ENCODE measurements at regions not wholly inside any gene's neighbourhood (a gene's known extent, or its start where the extent isn't known, plus 50 kb on each side); places are given as distances from the start of the nearest gene placed in this dataset.

DNA sequence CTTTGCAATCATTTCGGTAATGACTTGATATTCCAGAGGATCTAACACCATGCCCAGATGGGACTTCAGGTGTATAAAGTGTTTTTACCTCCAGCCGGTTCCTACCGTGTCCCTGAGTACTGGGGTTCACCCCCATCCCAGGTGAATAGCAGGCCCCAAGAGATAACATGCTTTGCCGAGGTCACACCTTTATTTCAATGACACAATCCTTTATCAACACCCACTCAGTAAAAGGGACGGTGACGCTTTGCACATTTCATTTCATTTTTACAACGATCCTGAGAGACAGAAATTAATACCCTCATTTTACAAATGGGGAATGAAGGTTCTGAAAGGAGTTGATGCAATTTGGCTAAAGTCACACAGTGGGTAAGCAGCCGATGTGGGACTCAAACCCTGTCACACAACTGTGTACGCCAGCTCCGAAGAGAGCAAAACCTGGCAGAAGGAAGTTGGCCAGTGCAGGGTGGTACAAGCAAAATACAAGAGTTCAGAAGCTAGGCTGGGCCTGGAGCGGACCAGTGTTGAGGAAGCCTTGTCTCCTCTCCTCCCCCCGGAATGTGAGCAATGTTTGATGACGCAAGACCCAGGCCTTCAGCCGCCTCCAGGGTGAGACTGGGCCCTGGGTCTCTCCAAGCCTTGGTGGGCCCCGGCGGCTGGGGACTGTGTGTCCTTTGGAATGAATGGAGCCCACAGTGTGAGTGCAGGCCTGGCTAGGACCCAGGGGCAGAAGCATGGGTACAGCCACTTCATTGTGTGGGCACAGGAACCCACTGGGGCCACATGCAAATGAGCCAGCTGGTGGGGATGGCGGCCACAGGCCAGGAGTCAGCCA lies 139.6 kb upstream of the MYCN start (continued):
- TF ChIP-seq, protein P1, sequence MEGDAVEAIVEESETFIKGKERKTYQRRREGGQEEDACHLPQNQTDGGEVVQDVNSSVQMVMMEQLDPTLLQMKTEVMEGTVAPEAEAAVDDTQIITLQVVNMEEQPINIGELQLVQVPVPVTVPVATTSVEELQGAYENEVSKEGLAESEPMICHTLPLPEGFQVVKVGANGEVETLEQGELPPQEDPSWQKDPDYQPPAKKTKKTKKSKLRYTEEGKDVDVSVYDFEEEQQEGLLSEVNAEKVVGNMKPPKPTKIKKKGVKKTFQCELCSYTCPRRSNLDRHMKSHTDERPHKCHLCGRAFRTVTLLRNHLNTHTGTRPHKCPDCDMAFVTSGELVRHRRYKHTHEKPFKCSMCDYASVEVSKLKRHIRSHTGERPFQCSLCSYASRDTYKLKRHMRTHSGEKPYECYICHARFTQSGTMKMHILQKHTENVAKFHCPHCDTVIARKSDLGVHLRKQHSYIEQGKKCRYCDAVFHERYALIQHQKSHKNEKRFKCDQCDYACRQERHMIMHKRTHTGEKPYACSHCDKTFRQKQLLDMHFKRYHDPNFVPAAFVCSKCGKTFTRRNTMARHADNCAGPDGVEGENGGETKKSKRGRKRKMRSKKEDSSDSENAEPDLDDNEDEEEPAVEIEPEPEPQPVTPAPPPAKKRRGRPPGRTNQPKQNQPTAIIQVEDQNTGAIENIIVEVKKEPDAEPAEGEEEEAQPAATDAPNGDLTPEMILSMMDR (conservative IDR thresholded peaks at IDR 0.05; ENCODE audit: low read depth in 2 of 2) = no peak
- TF ChIP-seq, protein P2, sequence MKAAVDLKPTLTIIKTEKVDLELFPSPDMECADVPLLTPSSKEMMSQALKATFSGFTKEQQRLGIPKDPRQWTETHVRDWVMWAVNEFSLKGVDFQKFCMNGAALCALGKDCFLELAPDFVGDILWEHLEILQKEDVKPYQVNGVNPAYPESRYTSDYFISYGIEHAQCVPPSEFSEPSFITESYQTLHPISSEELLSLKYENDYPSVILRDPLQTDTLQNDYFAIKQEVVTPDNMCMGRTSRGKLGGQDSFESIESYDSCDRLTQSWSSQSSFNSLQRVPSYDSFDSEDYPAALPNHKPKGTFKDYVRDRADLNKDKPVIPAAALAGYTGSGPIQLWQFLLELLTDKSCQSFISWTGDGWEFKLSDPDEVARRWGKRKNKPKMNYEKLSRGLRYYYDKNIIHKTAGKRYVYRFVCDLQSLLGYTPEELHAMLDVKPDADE (IDR thresholded peaks at IDR 0.05) = no peak
- no peak for TF ChIP-seq EZH2 (IDR thresholded peaks at IDR 0.05; ENCODE audit: low read depth, unreplicated experiment)
- TF ChIP-seq POLR2AphosphoS5 (IDR thresholded peaks at IDR 0.05; ENCODE audit: low read depth) = no peak
- TF ChIP-seq NANOG (IDR thresholded peaks at IDR 0.05; ENCODE audit: borderline replicate concordance) = no peak

DNA sequence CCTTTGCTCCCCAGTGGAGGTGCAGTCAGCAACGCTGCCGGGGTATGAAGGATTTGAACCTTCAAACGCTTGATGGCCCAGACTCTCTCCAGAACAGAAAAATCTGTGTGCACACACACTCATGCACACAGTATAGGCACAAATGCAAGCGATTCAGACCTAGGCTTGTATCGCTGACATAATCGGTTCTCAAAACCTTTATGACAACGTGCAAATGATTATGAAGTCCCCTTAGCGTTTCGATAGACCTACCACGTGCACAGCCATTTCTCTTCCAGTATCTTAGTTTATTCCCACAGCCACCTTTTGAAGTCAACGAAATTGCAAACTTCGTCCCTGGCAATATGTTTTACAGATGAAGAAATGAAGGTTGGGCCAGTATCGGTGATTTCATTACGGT lies 138.9 kb upstream of the MYCN start:
- no peaks in the 10 kb centered on the region for H4K20me1 ChIP-seq (replicated peaks; ENCODE audit: insufficient read depth)
- H3K4me3 ChIP-seq = no peak overlapping the region
- no peak for DNase-seq (ENCODE audit: low spot score)
- no peak overlapping the region for H2AFZ ChIP-seq
- peaks cover 12% of the 10 kb centered on the region for H3K27me3 Mint-ChIP-seq (ENCODE audit: insufficient read depth, low read depth, poor library complexity)
- peaks cover 14% of the 10 kb centered on the region; the same call in 1 of the 2 replicates for H3K9me2 ChIP-seq (ENCODE audit: insufficient read depth)
- no peak for ATAC-seq
- peaks cover 11% of the 10 kb centered on the region for H3K4me1 Mint-ChIP-seq
- H3K4me2 ChIP-seq = no peak overlapping the region
- no peaks in the 10 kb centered on the region for H3K36me3 Mint-ChIP-seq (ENCODE audit: low read depth)
- H3K27ac ChIP-seq (ENCODE audit: low read depth) = no peak overlapping the region
- peaks cover 4% of the 10 kb centered on the region; the same call in 1 of the 3 replicates for H3K9me3 Mint-ChIP-seq
- no peaks in the 10 kb centered on the region for H3K27me3 ChIP-seq (ENCODE audit: insufficient read depth)
- no peak overlapping the region for H3K4me3 Mint-ChIP-seq
- H3K79me2 ChIP-seq (replicated peaks; ENCODE audit: insufficient read depth) = no peaks in the 10 kb centered on the region
- H3K27ac Mint-ChIP-seq = no peak overlapping the region
- no peaks in the 10 kb centered on the region for H3K36me3 ChIP-seq (ENCODE audit: insufficient read depth)
- H3F3A ChIP-seq (replicated peaks; ENCODE audit: low read depth) = no peaks in the 10 kb centered on the region
- H3K4me1 ChIP-seq (ENCODE audit: insufficient read depth) = peaks cover 6% of the 10 kb centered on the region; the same call in 1 of the 2 replicates
- TF ChIP-seq POLR2AphosphoS5 (IDR thresholded peaks at IDR 0.05; ENCODE audit: low read depth) (no peak), EZH2 (IDR thresholded peaks at IDR 0.05; ENCODE audit: low read depth, unreplicated experiment) (no peak), JUNB (IDR thresholded peaks at IDR 0.05; ENCODE audit: unreplicated experiment) (no peak), ZNF114 (CRISPR knock-in tag; IDR thresholded peaks at IDR 0.05) (no peak), STAT1 (IDR thresholded peaks at IDR 0.05; ENCODE audit: unreplicated experiment) (no peak), ZNF331 (CRISPR knock-in tag; IDR thresholded peaks at IDR 0.05; ENCODE audit: low read depth) (no peak)
- TF ChIP-seq, protein P2 (IDR thresholded peaks at IDR 0.05) = no peak
- TF ChIP-seq, protein P3, sequence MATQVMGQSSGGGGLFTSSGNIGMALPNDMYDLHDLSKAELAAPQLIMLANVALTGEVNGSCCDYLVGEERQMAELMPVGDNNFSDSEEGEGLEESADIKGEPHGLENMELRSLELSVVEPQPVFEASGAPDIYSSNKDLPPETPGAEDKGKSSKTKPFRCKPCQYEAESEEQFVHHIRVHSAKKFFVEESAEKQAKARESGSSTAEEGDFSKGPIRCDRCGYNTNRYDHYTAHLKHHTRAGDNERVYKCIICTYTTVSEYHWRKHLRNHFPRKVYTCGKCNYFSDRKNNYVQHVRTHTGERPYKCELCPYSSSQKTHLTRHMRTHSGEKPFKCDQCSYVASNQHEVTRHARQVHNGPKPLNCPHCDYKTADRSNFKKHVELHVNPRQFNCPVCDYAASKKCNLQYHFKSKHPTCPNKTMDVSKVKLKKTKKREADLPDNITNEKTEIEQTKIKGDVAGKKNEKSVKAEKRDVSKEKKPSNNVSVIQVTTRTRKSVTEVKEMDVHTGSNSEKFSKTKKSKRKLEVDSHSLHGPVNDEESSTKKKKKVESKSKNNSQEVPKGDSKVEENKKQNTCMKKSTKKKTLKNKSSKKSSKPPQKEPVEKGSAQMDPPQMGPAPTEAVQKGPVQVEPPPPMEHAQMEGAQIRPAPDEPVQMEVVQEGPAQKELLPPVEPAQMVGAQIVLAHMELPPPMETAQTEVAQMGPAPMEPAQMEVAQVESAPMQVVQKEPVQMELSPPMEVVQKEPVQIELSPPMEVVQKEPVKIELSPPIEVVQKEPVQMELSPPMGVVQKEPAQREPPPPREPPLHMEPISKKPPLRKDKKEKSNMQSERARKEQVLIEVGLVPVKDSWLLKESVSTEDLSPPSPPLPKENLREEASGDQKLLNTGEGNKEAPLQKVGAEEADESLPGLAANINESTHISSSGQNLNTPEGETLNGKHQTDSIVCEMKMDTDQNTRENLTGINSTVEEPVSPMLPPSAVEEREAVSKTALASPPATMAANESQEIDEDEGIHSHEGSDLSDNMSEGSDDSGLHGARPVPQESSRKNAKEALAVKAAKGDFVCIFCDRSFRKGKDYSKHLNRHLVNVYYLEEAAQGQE (IDR thresholded peaks at IDR 0.05; ENCODE audit: unreplicated experiment) = no peak

Data from GM23338 (cell line).